Stomach (tissue), 4 donors: ENCODE measurements at regions not wholly inside any gene's neighbourhood (a gene's known extent, or its start where the extent isn't known, plus 50 kb on each side); places are given as distances from the start of the nearest gene placed in this dataset.

Source experiments
- EP300 ChIP-seq: sonication (generic); formaldehyde crosslinking; IDR thresholded peaks from one replicate; pipeline ENCODE4 v1.6.1; 2017; ENCODE audit warnings: antibody characterized with exemption
- TF ChIP-seq, protein P1 (sequence below), 7 experiments: fragments of 450-650 bp in 4 of 7; fragments of 200-600 bp in 3 of 7; sonication (generic) in 3 of 7; IDR thresholded peaks; one replicate each; pipeline ENCODE4 v1.5.1; 2016 to 2019; ENCODE audit warnings: antibody characterized with exemption in 7 of 7, control low read depth in 2 of 7, mild to moderate bottlenecking in 1 of 7

- TF ChIP-seq, protein P1, sequence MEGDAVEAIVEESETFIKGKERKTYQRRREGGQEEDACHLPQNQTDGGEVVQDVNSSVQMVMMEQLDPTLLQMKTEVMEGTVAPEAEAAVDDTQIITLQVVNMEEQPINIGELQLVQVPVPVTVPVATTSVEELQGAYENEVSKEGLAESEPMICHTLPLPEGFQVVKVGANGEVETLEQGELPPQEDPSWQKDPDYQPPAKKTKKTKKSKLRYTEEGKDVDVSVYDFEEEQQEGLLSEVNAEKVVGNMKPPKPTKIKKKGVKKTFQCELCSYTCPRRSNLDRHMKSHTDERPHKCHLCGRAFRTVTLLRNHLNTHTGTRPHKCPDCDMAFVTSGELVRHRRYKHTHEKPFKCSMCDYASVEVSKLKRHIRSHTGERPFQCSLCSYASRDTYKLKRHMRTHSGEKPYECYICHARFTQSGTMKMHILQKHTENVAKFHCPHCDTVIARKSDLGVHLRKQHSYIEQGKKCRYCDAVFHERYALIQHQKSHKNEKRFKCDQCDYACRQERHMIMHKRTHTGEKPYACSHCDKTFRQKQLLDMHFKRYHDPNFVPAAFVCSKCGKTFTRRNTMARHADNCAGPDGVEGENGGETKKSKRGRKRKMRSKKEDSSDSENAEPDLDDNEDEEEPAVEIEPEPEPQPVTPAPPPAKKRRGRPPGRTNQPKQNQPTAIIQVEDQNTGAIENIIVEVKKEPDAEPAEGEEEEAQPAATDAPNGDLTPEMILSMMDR (IDR thresholded peaks at IDR 0.05) = no peak
- TF ChIP-seq EP300 = no peak
Observed at GRCh38 chr1:217982331-217983050, 302.6 kb upstream of the RRP15 start.
